GM12878 (cell line): ENCODE measurements at regions not wholly inside any gene's neighbourhood (a gene's known extent, or its start where the extent isn't known, plus 50 kb on each side); places are given as distances from the start of the nearest gene placed in this dataset.

Experiments used
- BCL11A ChIP-seq: IDR thresholded peaks from 2 replicates; pipeline ENCODE4 v1.6.1; 2011; ENCODE audit warnings: low read depth, low read length
- CHD2 ChIP-seq: IDR thresholded peaks from 2 replicates; pipeline ENCODE4 v1.6.1; 2011; ENCODE audit warnings: low read depth, low read length, improper control_type of control experiment, borderline replicate concordance
- CREB1 ChIP-seq: IDR thresholded peaks from 2 replicates; pipeline ENCODE4 v1.6.1; 2012; ENCODE audit warnings: low read depth, mild to moderate bottlenecking, inconsistent platforms
- CTCF ChIP-seq, 3 experiments: IDR thresholded peaks in 2 of 3; conservative IDR thresholded peaks in 1 of 3; 2 replicates each; pipeline ENCODE4 v1.5.1; 2011; ENCODE audit warnings: low read depth in 3 of 3, low read length in 3 of 3, mild to moderate bottlenecking in 3 of 3, control low read depth in 2 of 3, moderate library complexity in 2 of 3, inconsistent platforms in 1 of 3, mixed read lengths in 1 of 3; ENCODE audit not compliant: control insufficient read depth in 2 of 3, insufficient read depth in 1 of 3; ENCODE audit errors: extremely low read depth in 1 of 3
- EP300 ChIP-seq, 2 experiments: fragments of 150-350 bp in 1 of 2; IDR thresholded peaks; 2 replicates each; pipeline ENCODE4 v1.6.1; 2011 to 2012; ENCODE audit warnings: low read depth in 2 of 2, low read length in 2 of 2, borderline replicate concordance in 1 of 2, improper control_type of control experiment in 1 of 2, inconsistent platforms in 1 of 2; ENCODE audit not compliant: control insufficient read depth in 1 of 2
- HDAC6 ChIP-seq: fragments of 200-600 bp; sonication (generic); IDR thresholded peaks from one replicate; pipeline ENCODE4 v1.8.0; 2017; ENCODE audit warnings: antibody characterized with exemption; ENCODE audit not compliant: unreplicated experiment
- KDM1A ChIP-seq: fragments of 200-600 bp; sonication (generic); IDR thresholded peaks from 2 replicates; pipeline ENCODE4 v1.6.1; 2016; ENCODE audit warnings: borderline replicate concordance
- MAX ChIP-seq: IDR thresholded peaks from 2 replicates; pipeline ENCODE4 v1.6.1; 2012; ENCODE audit warnings: low read depth, low read length, improper control_type of control experiment
- POLR2AphosphoS2 ChIP-seq: IDR thresholded peaks from 2 replicates; pipeline ENCODE4 v1.6.1; 2011; ENCODE audit warnings: low read depth, mild to moderate bottlenecking, low read length, improper control_type of control experiment, moderate library complexity
- RBBP5 ChIP-seq: fragments of 200-600 bp; sonication (generic); conservative IDR thresholded peaks from 2 replicates; pipeline ENCODE4 v1.6.1; 2016
- SP1 ChIP-seq: IDR thresholded peaks from one replicate; pipeline ENCODE4 v1.6.1; 2011; ENCODE audit warnings: low read depth, low read length
- TCF7 ChIP-seq: IDR thresholded peaks from 2 replicates; pipeline ENCODE4 v1.6.1; 2014; ENCODE audit warnings: antibody characterized with exemption, borderline replicate concordance
- ZBTB33 ChIP-seq: fragments of 450-650 bp; IDR thresholded peaks from 2 replicates; pipeline ENCODE4 v1.6.1; 2017; ENCODE audit warnings: mild to moderate bottlenecking

- TF ChIP-seq SP1 (no peak), ZBTB33 (no peak), RBBP5 (no peak), MAX (no peak), KDM1A (no peak), POLR2AphosphoS2 (no peak), EP300 (IDR thresholded peaks at IDR 0.05; ENCODE audit: borderline replicate concordance in 1 of 2, control insufficient read depth in 1 of 2, low read depth in 2 of 2, low read length in 2 of 2) (no peak), CTCF (IDR thresholded peaks at IDR 0.05 in 2 of 3, conservative IDR thresholded peaks at IDR 0.05 in 1 of 3; ENCODE audit: control insufficient read depth in 2 of 3, extremely low read depth in 1 of 3, insufficient read depth in 1 of 3, low read depth in 3 of 3, low read length in 3 of 3) (no peak), BCL11A (no peak), HDAC6 (no peak), TCF7 (no peak), CREB1 (no peak), CHD2 (no peak)
These were observed 539.2 kb downstream of the REEP3 start for GRCh38 chr10:64060389-64060788.
